ENCODE measurements at regions not wholly inside any gene's neighbourhood (a gene's known extent, or its start where the extent isn't known, plus 50 kb on each side); places are given as distances from the start of the nearest gene placed in this dataset.

DNA sequence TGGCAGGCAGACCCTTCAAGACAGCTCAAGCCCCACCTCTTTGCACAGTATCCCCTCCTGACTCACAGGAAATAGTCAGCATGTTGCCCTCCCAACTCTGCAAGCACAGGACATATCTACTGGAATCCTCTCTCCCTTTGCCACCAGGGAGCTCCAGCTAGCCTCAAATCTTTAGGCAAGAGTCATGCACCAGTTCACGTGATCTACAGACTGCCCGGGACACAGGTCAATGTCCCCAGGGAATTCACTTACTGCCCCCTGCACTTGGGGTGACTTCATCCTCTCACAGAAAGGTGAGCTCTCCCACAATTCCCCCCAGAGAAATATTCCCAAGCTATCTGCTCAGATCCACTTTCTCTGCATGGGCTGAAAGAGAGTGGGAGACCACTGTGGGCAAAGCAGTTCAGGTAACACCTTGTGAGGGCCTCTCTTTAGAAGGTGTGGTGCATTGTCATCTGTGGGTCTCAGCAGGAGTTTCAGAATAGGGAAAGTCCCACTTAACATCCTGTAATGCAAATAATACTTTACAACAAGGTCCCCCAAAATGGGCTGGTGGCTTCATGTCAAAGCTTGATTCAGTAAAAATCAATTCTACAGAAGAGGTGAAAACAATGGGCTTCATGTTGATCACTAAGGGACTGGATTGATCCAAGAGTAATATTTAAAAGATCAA lies 129.9 kb downstream of the NOC3L start (continued):
- no peak for TF ChIP-seq ZNF577 (CRISPR knock-in tag; IDR thresholded peaks at IDR 0.05; ENCODE audit: borderline replicate concordance, low read depth)

- Histone ChIP-seq H3K4me2 (ENCODE audit: low read depth, low read length) (no peak overlapping the region), H3K27me3 (ENCODE audit: control insufficient read depth in 1 of 2, insufficient read depth in 2 of 2, low read length in 2 of 2) (no peaks in the 10 kb centered on the region), H3K36me3 (replicated peaks in 1 of 2; ENCODE audit: control insufficient read depth in 1 of 2, insufficient read depth in 2 of 2, low read length in 2 of 2) (no peaks in the 10 kb centered on the region), H3K27ac (ENCODE audit: extremely low read length, insufficient read depth, low read length) (no peak overlapping the region), H4K20me1 (ENCODE audit: insufficient read depth, low read length) (no peaks in the 10 kb centered on the region), H3K4me3 (replicated peaks in 1 of 3; ENCODE audit: insufficient read depth in 1 of 3, low read depth in 2 of 3, low read length in 3 of 3) (no peak overlapping the region), H3K79me2 (ENCODE audit: insufficient read depth, low read length) (no peaks in the 10 kb centered on the region), H3K4me1 (ENCODE audit: insufficient read depth, low read length) (peaks cover 13% of the 10 kb centered on the region), H2AFZ (ENCODE audit: low read length) (no peak overlapping the region), H3K9me3 (ENCODE audit: low read length) (no peaks in the 10 kb centered on the region), H3K9ac (ENCODE audit: insufficient read depth, low read depth, low read length) (no peak overlapping the region)
- 22% methylated on average over 1 of the region's 1 CpG for WGBS (ENCODE audit: low lambda C conversion rate)
- TF ChIP-seq BRCA1 (CRISPR knock-in tag; IDR thresholded peaks at IDR 0.05) (no peak), ZNF3 (CRISPR knock-in tag; IDR thresholded peaks at IDR 0.05) (no peak), ARHGAP35 (CRISPR knock-in tag; IDR thresholded peaks at IDR 0.05; ENCODE audit: borderline replicate concordance) (no peak), SP1 (IDR thresholded peaks at IDR 0.05) (no peak), SP1 (CRISPR knock-in tag; IDR thresholded peaks at IDR 0.05) (no peak), ZNF142 (CRISPR knock-in tag; IDR thresholded peaks at IDR 0.05) (no peak), KLF15 (CRISPR knock-in tag; IDR thresholded peaks at IDR 0.05; ENCODE audit: borderline replicate concordance) (no peak), PRDM4 (CRISPR knock-in tag; IDR thresholded peaks at IDR 0.05; ENCODE audit: borderline replicate concordance) (no peak), ZNF607 (CRISPR knock-in tag; IDR thresholded peaks at IDR 0.05; ENCODE audit: borderline replicate concordance) (no peak), TCF12 (IDR thresholded peaks at IDR 0.05) (no peak), TCF12 (CRISPR knock-in tag; IDR thresholded peaks at IDR 0.05) (no peak), FOXK1 (CRISPR knock-in tag; IDR thresholded peaks at IDR 0.05; ENCODE audit: borderline replicate concordance, low read depth) (no peak), SMARCE1 (IDR thresholded peaks at IDR 0.05; ENCODE audit: borderline replicate concordance) (no peak), ZKSCAN1 (IDR thresholded peaks at IDR 0.05; ENCODE audit: low read length) (no peak)
- ChIA-PET POLR2A (no interaction called here), CTCF (ENCODE audit: low intra/inter-chr PET ratio, low total read pairs) (no interaction called here)
- intact Hi-C loops (cut with micrococcal nuclease; ENCODE audit: unreplicated experiment) = no loop called here
- no TSS peak for BruUV-seq (replicated peaks)
- FAIRE-seq (no peak), DNase-seq (ENCODE audit: low spot score) (no peak), ATAC-seq (no peak)
- in situ Hi-C loops (cut with HindIII; ENCODE audit: extremely low pct_ligation_motif_present, low pct_unique_long_range_greater_than_20kb) = no loop called here
Observed at GRCh38 chr10:94235461-94235860, 127.3 kb downstream of the NOC3L start.
